ENCODE measurements at regions not wholly inside any gene's neighbourhood (a gene's known extent, or its start where the extent isn't known, plus 50 kb on each side); places are given as distances from the start of the nearest gene placed in this dataset.

DNA sequence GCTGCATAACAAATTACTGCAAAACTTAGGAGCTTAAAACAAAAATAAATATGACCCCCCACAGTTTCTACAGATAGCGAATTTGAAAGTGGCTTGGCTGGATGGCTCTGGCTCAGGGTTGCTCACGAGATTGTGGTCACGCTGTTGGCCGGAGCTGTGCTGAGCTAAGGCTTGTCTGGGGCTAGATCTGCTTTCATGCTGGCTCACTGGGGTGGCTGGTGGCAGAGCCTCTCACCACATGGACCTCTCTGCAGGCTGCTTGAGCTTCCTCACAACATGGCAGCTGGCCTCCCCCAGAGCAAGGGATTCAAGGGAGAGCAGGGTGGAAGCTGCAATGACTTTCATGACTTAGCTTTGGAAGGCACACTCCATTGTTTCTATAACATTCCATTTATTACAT, 354.1 kb downstream of the SHQ1 start:
- Mint-ChIP-seq H3K27ac (no peak overlapping the region), H3K9me3 (peaks cover 3% of the 10 kb centered on the region), H3K36me3 (ENCODE audit: low read depth) (no peaks in the 10 kb centered on the region), H3K4me3 (no peak overlapping the region), H3K27me3 (peaks cover 7% of the 10 kb centered on the region), H3K4me1 (peaks cover 29% of the 10 kb centered on the region)
- POLR2A ChIA-PET, result interaction anchor here (0.6 kb wide), 1 partner anchor 8 kb away, joined by 3 read pairs; no protein-coding TSS in a partner anchor
- ATAC-seq (ENCODE audit: low read depth) (no peak), DNase-seq (no peak)
- intact Hi-C loops (cut with micrococcal nuclease), result no loop called here
- CTCF ChIA-PET, result no interaction called here
- TF ChIP-seq, protein P1, sequence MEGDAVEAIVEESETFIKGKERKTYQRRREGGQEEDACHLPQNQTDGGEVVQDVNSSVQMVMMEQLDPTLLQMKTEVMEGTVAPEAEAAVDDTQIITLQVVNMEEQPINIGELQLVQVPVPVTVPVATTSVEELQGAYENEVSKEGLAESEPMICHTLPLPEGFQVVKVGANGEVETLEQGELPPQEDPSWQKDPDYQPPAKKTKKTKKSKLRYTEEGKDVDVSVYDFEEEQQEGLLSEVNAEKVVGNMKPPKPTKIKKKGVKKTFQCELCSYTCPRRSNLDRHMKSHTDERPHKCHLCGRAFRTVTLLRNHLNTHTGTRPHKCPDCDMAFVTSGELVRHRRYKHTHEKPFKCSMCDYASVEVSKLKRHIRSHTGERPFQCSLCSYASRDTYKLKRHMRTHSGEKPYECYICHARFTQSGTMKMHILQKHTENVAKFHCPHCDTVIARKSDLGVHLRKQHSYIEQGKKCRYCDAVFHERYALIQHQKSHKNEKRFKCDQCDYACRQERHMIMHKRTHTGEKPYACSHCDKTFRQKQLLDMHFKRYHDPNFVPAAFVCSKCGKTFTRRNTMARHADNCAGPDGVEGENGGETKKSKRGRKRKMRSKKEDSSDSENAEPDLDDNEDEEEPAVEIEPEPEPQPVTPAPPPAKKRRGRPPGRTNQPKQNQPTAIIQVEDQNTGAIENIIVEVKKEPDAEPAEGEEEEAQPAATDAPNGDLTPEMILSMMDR (IDR thresholded peaks at IDR 0.05), result no peak

DNA sequence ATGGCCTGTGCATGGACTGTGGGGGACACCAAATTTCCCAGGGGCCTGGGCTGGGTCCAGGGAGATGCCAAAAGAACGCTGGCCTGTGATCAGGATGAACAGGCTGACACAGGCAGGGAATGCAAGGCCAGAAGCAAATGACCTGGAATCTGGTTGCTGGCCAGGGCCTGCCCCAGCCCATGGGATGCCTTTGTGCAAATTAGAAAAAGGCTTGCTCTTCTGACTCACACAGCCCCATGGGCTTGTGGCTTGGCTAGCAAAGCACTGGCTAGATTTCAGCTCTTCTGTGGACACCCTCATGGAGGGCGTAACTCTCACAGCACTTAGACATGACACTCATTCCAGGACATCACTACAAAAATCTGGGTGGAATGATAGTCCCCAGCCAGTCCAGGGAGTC, 356.0 kb downstream of the SHQ1 start:
- Mint-ChIP-seq H3K9me3 (peaks cover 3% of the 10 kb centered on the region), H3K36me3 (ENCODE audit: low read depth) (no peaks in the 10 kb centered on the region), H3K27me3 (peaks cover 10% of the 10 kb centered on the region), H3K4me1 (peaks cover 36% of the 10 kb centered on the region), H3K27ac (no peak overlapping the region), H3K4me3 (no peak overlapping the region)
- TF ChIP-seq, protein P1 (IDR thresholded peaks at IDR 0.05), result no peak
- ChIA-PET POLR2A (interaction anchor here (0.9 kb wide), 2 partner anchors 9 to 391 kb away, joined by 3 read pairs; no protein-coding TSS in a partner anchor), CTCF (no interaction called here)
- intact Hi-C loops (cut with micrococcal nuclease), result no loop called here
- ATAC-seq (ENCODE audit: low read depth), result no peak
- DNase-seq, result no peak

GRCh38 chr3:72490688-72491435, 357.4 kb downstream of the SHQ1 start:
- DNase-seq (no peak), ATAC-seq (ENCODE audit: low read depth) (peak; percentile 49)
- TF ChIP-seq, protein P1 (IDR thresholded peaks at IDR 0.05), result no peak
- Mint-ChIP-seq H3K36me3 (ENCODE audit: low read depth) (no peaks in the 10 kb centered on the region), H3K4me3 (no peak overlapping the region), H3K27ac (no peak overlapping the region), H3K9me3 (peaks cover 3% of the 10 kb centered on the region), H3K4me1 (peaks cover 28% of the 10 kb centered on the region), H3K27me3 (peaks cover 13% of the 10 kb centered on the region)
- POLR2A ChIA-PET, result no interaction called here
- CTCF ChIA-PET, result no interaction called here
- intact Hi-C loops (cut with micrococcal nuclease), result no loop called here

DNA sequence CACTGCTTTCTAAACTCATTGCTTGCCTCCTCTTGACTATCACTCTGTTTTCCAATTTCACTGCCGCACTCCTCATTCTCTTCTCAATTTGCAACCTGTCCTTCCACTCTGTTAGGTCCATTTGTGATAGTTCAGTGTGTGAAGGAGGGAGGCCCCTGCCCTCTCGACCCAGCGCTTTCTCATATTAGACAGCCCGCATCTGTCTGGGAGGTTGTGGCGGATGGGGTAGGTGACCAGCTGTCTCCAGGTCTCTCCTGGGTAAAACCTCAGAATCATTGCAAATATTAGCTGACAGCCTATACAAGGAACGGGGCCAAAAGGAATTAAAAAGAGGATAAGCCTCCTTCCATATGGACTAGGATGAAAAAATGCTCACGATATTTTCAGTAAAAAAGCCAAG, 358.3 kb downstream of the SHQ1 start:
- TF ChIP-seq, protein P1 (IDR thresholded peaks at IDR 0.05), result no peak
- H3K27ac Mint-ChIP-seq, result no peak overlapping the region
- peaks cover 8% of the 10 kb centered on the region for H3K9me3 Mint-ChIP-seq
- no peaks in the 10 kb centered on the region for H3K36me3 Mint-ChIP-seq (ENCODE audit: low read depth)
- ATAC-seq (ENCODE audit: low read depth), result no peak
- peaks cover 18% of the 10 kb centered on the region for H3K27me3 Mint-ChIP-seq
- peaks cover 22% of the 10 kb centered on the region for H3K4me1 Mint-ChIP-seq
- POLR2A ChIA-PET, result no interaction called here
- no peak overlapping the region for H3K4me3 Mint-ChIP-seq
- DNase-seq, result no peak
- intact Hi-C loops (cut with micrococcal nuclease), result no loop called here
- CTCF ChIA-PET, result no interaction called here

DNA sequence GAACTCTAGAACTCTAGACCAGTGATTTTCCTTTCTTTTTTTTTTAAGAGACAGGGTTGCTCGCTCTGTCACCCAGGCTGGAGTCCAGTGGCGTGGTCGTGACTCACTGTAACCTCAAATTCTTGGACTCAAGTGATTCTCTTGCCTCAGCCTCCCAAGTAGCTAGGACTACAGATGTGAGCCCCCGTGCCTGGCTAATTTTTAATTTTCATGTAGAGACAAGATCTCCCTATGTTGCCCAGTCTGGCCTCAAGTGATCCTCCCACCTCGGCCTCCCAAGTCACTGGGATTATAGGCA, 359.6 kb downstream of the SHQ1 start:
- intact Hi-C loops (cut with micrococcal nuclease), result no loop called here
- POLR2A ChIA-PET, result no interaction called here
- no peak overlapping the region for H3K27ac Mint-ChIP-seq
- no peak overlapping the region for H3K4me3 Mint-ChIP-seq
- H3K9me3 Mint-ChIP-seq, result peaks cover 5% of the 10 kb centered on the region
- ATAC-seq (ENCODE audit: low read depth), result no peak
- TF ChIP-seq, protein P1 (IDR thresholded peaks at IDR 0.05), result no peak
- H3K4me1 Mint-ChIP-seq, result peaks cover 18% of the 10 kb centered on the region
- H3K36me3 Mint-ChIP-seq (ENCODE audit: low read depth), result no peaks in the 10 kb centered on the region
- no peak for DNase-seq
- CTCF ChIA-PET, result no interaction called here
- peaks cover 15% of the 10 kb centered on the region for H3K27me3 Mint-ChIP-seq
